K562 (cell line): ENCODE measurements at regions not wholly inside any gene's neighbourhood (a gene's known extent, or its start where the extent isn't known, plus 50 kb on each side); places are given as distances from the start of the nearest gene placed in this dataset.

Experiments
- ATAC-seq: fragments of 200-7000 bp; cut with Tn5 transposase; 3 replicates; pipeline ENCODE4 v1.9.1; 2020; ENCODE audit warnings: moderate library complexity
- BruUV-seq: library from RNA; stranded (reverse); fragments of 400-500 nt; replicated peaks from 2 replicates; lab custom pipeline; 2021; lab: Mats Ljungman, UMichigan
- CTCF ChIA-PET: fragments of 300-600 bp; formaldehyde crosslinking; extraction: SDS; loops from one replicate; lab custom pipeline; 2021; ENCODE audit warnings: low intra/inter-chr PET ratio; lab: Yijun Ruan, JAX
- POLR2A ChIA-PET: fragments of 300-600, 350-650 bp; sonication (Branson Sonifier 250); formaldehyde crosslinking; extraction: SDS; loops from one replicate; lab custom pipeline; 2021; ENCODE audit warnings: antibody characterized with exemption, inconsistent platforms; lab: Yijun Ruan, JAX
- DNase-seq, 4 experiments: peaks; one replicate each; pipeline versions ENCODE4 v3.0.0 to v3.0.0-alpha.2; 2011 to 2018; ENCODE audit warnings: low spot score in 3 of 4, mixed read lengths in 3 of 4; ENCODE audit errors: extremely low read depth in 1 of 4
- FAIRE-seq: peaks from 2 replicates; lab custom pipeline; 2011; peaks lifted over from hg19 to GRCh38; lab: Jason Lieb, UNC
- H2AFZ ChIP-seq: 2 replicates; pipeline ENCODE4 v1.6.0; 2011; ENCODE audit warnings: low read depth, low read length, control low read depth, inconsistent platforms
- H3K27ac ChIP-seq: fragments of 200-600 bp; 3 replicates; pipeline ENCODE4 v1.8.0; 2011; ENCODE audit warnings: low read depth, mild to moderate bottlenecking, control low read depth, inconsistent platforms, low read length, moderate library complexity, mixed read lengths; ENCODE audit errors: extremely low read depth
- H3K27me3 ChIP-seq, 2 experiments: fragments of 300-600 bp in 1 of 2; 2 replicates in 1 of 2; 3 replicates in 1 of 2; pipeline versions ENCODE4 v1.6.0 to v1.8.0; 2011; ENCODE audit warnings: inconsistent platforms in 2 of 2, low read length in 2 of 2, mild to moderate bottlenecking in 1 of 2, mixed read lengths in 1 of 2, moderate library complexity in 1 of 2; ENCODE audit not compliant: control insufficient read depth in 2 of 2, insufficient read depth in 2 of 2
- H3K36me3 ChIP-seq: fragments of 300-600 bp; 3 replicates; pipeline ENCODE4 v1.8.0; 2011; ENCODE audit warnings: mild to moderate bottlenecking, low read length, inconsistent platforms; ENCODE audit not compliant: control insufficient read depth, insufficient read depth
- H3K4me1 ChIP-seq, 2 experiments: fragments of 200-600 bp in 1 of 2; replicated peaks in 1 of 2; 2 replicates in 1 of 2; 3 replicates in 1 of 2; pipeline versions ENCODE4 v1.5.1 to v1.8.0; 2011; ENCODE audit warnings: inconsistent platforms in 2 of 2, low read length in 2 of 2, mild to moderate bottlenecking in 1 of 2, mixed read lengths in 1 of 2, moderate library complexity in 1 of 2; ENCODE audit not compliant: control insufficient read depth in 2 of 2, insufficient read depth in 2 of 2
- H3K4me2 ChIP-seq: 2 replicates; pipeline ENCODE4 v1.6.1; 2011; ENCODE audit warnings: low read length, control low read depth, inconsistent platforms, mixed read lengths; ENCODE audit not compliant: insufficient read depth
- H3K4me3 ChIP-seq: fragments of 200-600 bp; sonication (generic), shearing (Covaris generic); 2 replicates; pipeline ENCODE4 v1.5.1; 2016; ENCODE audit warnings: control low read depth, inconsistent platforms
- H3K79me2 ChIP-seq: fragments of 200-600 bp; 3 replicates; pipeline ENCODE4 v1.8.0; 2011; ENCODE audit warnings: low read length, inconsistent platforms; ENCODE audit not compliant: control insufficient read depth, insufficient read depth
- H3K9ac ChIP-seq, 2 experiments: 2 replicates each; pipeline versions ENCODE4 v1.6.0 to v1.6.1; 2011; ENCODE audit warnings: low read depth in 2 of 2, low read length in 2 of 2, control low read depth in 1 of 2, inconsistent platforms in 1 of 2, mild to moderate bottlenecking in 1 of 2, mixed read lengths in 1 of 2; ENCODE audit not compliant: insufficient read depth in 1 of 2
- H3K9me1 ChIP-seq: one replicate; pipeline ENCODE4 v1.6.0; 2011; ENCODE audit warnings: inconsistent platforms, mild to moderate bottlenecking, low read length, moderate library complexity; ENCODE audit not compliant: control insufficient read depth, insufficient read depth
- H3K9me3 ChIP-seq: replicated peaks from 2 replicates; pipeline ENCODE4 v1.5.1; 2011; ENCODE audit warnings: low read depth, low read length, inconsistent platforms; ENCODE audit not compliant: control insufficient read depth, insufficient read depth
- H4K20me1 ChIP-seq: replicated peaks from 2 replicates; pipeline ENCODE4 v1.6.1; 2011; ENCODE audit warnings: low read length, inconsistent platforms, mixed read lengths; ENCODE audit not compliant: control insufficient read depth, insufficient read depth
- GABPB1 ChIP-seq: sonication (generic); formaldehyde crosslinking; IDR thresholded peaks from 2 replicates; pipeline ENCODE4 v1.8.0; 2022; ENCODE audit warnings: mild to moderate bottlenecking, missing genetic modification reagents
- ILF3 ChIP-seq: fragments of 450-650 bp; IDR thresholded peaks from 2 replicates; pipeline ENCODE4 v1.6.1; 2018; ENCODE audit warnings: antibody characterized with exemption, mild to moderate bottlenecking, moderate library complexity, borderline replicate concordance
- POLR3G ChIP-seq: IDR thresholded peaks from 2 replicates; pipeline ENCODE4 v1.6.1; 2011; ENCODE audit not compliant: insufficient read length, insufficient replicate concordance; ENCODE audit errors: extremely low read depth
- THRAP3 ChIP-seq: fragments of 450-650 bp; IDR thresholded peaks from 2 replicates; pipeline ENCODE4 v1.6.1; 2016; ENCODE audit warnings: mild to moderate bottlenecking, inconsistent platforms, borderline replicate concordance
- TRIM24 ChIP-seq, 2 experiments: fragments of 450-650 bp; IDR thresholded peaks; 2 replicates each; pipeline ENCODE4 v1.6.1; 2016
- ZC3H4 ChIP-seq: sonication (generic); formaldehyde crosslinking; IDR thresholded peaks from 2 replicates; pipeline ENCODE4 v1.9.0; 2021; ENCODE audit warnings: missing genetic modification reagents, borderline replicate concordance
- ZNF41 ChIP-seq: fragments of 250-450 bp; sonication (Bioruptor Pico); conservative IDR thresholded peaks from 2 replicates; pipeline ENCODE4 v1.4.0; 2020; ENCODE audit warnings: mild to moderate bottlenecking
- ZNF79 ChIP-seq: fragments of 250-450 bp; sonication (Bioruptor Pico); IDR thresholded peaks from 2 replicates; pipeline ENCODE4 v1.4.0; 2020; ENCODE audit warnings: low read depth, mild to moderate bottlenecking, moderate library complexity
- WGBS: fragments of 100-300 bp; shearing (Covaris generic); methylation state at CpG from one replicate; pipeline ENCODE4 v1.1.6; 2016; ENCODE audit warnings: low coverage, mixed read lengths; ENCODE audit not compliant: insufficient coverage; ENCODE audit errors: missing lambda C conversion rate; 5-methylcytosine and 5-hydroxymethylcytosine counted together
- in situ Hi-C: fragments of 300-500 bp; cut with MboI; formaldehyde crosslinking; loops from 4 replicates; pipeline ENCODE4 v1.15.0; 2018; ENCODE audit warnings: inconsistent platforms, mixed read lengths
- intact Hi-C: fragments of 100-400 bp; cut with micrococcal nuclease; formaldehyde crosslinking; loops from 2 replicates; pipeline ENCODE4 v1.14.2; 2022
- TF ChIP-seq, protein P1 (sequence below): fragments of 250-450 bp; sonication (Bioruptor Pico); IDR thresholded peaks from 2 replicates; pipeline ENCODE4 v1.5.0; 2021; ENCODE audit warnings: mild to moderate bottlenecking, moderate library complexity
- TF ChIP-seq, protein P2 (sequence below): fragments of 450-650 bp; IDR thresholded peaks from 2 replicates; pipeline ENCODE4 v1.6.1; 2018; ENCODE audit warnings: mild to moderate bottlenecking, low read depth; ENCODE audit not compliant: partially characterized antibody

DNA sequence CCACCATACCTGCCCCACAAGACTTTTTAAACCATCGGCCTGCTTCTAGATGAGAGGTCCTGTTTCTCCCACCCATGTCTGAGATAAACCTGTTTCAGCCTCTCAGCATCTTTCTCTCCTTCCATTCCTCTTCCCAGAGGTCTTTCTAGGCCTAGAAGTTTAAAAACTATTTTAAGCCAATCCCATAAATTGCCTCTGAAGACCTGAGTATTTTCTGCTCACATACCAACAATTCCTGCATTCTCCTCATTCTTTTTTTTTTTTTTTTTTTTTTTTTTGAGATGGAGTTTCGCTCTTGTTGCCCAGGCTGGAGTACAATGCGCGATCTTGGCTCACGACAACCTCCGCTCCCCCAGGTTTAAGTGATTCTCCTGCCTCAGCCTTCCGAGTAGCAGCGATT, 262.9 kb upstream of the AUTS2 start:
- Histone ChIP-seq H4K20me1 (no peaks in the 10 kb centered on the region), H3K36me3 (no peaks in the 10 kb centered on the region), H3K27me3 (peaks cover 0 to 5% of the 10 kb centered on the region in 2 experiments; a peak in 2 of 5 replicates), H3K4me2 (no peak overlapping the region), H3K27ac (no peak overlapping the region), H3K9me1 (no peaks in the 10 kb centered on the region), H2AFZ (no peak overlapping the region), H3K4me3 (no peak overlapping the region), H3K9me3 (no peaks in the 10 kb centered on the region), H3K9ac (no peak overlapping the region), H3K79me2 (no peaks in the 10 kb centered on the region), H3K4me1 (no peaks in the 10 kb centered on the region)
- 0% methylated on average over 7 of the region's 8 CpGs for WGBS
- ATAC-seq, result no peak
- BruUV-seq, result no TSS peak
- in situ Hi-C loops, result no loop called here
- DNase-seq, result no peak
- intact Hi-C loops, result no loop called here
- ChIA-PET POLR2A (interaction anchor here (1.1 kb wide), 1 partner anchor 9 kb away, joined by 5 read pairs; no protein-coding TSS in a partner anchor), CTCF (no interaction called here)
- FAIRE-seq, result no peak
- TF ChIP-seq ZNF41 (CRISPR knock-in tag) (no peak), GABPB1 (CRISPR knock-in tag) (no peak), ZNF79 (CRISPR knock-in tag) (no peak), THRAP3 (no peak), ILF3 (no peak), ZC3H4 (CRISPR knock-in tag) (no peak), TRIM24 (IDR thresholded peaks at IDR 0.05) (no peak), POLR3G (no peak)
- TF ChIP-seq, protein P1, sequence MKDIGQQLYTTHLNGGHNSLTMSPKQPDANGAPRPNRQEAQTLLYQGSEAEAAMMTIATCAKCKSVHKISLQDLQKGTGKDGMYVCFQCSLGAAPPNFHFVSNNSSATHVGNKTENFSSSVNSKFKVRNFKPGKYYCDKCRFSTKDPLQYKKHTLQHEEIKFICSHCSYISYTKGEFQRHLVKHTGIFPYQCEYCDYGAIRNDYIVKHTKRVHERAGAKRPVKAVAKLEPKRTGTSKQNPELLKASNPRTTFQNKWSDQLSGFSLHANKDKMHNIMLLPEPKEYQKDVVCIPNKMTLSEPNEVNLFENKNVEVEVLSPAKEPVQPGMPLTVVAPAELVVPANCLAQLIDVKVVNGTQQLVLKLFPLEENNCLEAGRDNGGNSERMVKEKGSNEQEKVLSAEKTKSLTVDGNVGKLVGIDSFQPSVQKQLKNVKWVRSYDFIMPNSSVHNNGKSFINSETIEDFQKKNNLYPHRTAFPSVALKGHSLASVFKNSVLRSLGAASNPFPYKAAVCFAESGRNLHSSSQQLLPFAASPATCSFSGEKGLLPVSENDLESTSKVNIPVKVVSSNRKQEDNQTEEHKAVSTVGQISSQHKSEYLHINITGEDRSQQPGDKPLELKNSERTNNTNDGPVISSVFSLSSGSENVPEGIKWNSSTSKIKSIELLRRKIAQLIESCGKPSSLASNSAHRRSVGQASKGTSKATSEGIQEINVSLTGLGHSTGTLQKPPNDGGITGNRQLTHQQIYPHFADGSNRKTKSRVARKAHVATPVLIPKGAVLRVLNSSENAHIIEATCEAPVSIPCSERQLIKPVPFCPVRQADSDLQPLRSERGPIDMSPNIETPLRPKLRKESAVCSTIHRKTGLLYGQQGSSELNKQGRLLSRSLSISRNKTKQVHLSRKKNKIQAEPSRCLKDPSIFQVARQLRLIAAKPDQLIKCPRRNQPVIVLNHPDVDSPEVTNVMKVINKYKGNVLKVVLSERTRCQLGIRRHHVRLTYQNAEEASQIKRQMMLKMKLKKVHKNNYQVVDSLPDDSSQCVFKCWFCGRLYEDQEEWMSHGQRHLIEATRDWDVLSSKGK, result no peak
- TF ChIP-seq, protein P2, sequence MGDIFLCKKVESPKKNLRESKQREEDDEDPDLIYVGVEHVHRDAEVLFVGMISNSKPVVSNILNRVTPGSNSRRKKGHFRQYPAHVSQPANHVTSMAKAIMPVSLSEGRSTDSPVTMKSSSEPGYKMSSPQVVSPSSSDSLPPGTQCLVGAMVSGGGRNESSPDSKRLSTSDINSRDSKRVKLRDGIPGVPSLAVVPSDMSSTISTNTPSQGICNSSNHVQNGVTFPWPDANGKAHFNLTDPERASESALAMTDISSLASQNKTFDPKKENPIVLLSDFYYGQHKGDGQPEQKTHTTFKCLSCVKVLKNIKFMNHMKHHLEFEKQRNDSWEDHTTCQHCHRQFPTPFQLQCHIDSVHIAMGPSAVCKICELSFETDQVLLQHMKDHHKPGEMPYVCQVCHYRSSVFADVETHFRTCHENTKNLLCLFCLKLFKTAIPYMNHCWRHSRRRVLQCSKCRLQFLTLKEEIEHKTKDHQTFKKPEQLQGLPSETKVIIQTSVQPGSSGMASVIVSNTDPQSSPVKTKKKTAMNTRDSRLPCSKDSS, result no peak
